HG02884 (cell line): ENCODE measurements at regions not wholly inside any gene's neighbourhood (a gene's known extent, or its start where the extent isn't known, plus 50 kb on each side); places are given as distances from the start of the nearest gene placed in this dataset.

ENCODE experiments used
- ATAC-seq: cut with Tn5 transposase; IDR thresholded peaks from one replicate; pipeline ENCODE4 v1.9.1; 2021; ENCODE audit warnings: mild to moderate bottlenecking, moderate library complexity; ENCODE audit not compliant: unreplicated experiment

DNA sequence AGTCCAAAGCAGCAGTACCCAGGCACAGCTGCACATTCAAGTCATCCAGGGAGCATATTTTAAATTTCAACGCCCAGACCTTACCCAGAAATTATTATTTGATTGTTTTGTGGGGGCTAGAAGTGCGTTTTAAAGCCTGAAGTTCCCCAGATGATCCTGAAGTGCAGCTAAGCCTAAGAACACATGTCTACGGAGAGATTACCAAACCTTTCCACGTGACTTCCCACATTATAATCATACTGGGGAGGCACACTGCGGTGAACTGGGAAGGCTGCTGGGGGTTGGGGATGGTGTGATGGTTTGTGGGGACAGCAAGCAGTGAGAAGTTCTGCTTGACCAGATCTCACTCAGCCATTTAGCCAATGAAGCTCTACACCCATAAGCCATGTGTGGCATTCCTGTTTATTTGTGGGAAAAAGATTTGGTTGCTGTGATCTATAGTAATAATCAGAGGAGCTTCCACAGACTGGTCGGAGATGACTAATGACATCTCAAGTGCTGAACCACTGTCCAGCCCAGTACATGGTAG, 93.4 kb upstream of the CDH6 start:
- no peak for ATAC-seq

DNA sequence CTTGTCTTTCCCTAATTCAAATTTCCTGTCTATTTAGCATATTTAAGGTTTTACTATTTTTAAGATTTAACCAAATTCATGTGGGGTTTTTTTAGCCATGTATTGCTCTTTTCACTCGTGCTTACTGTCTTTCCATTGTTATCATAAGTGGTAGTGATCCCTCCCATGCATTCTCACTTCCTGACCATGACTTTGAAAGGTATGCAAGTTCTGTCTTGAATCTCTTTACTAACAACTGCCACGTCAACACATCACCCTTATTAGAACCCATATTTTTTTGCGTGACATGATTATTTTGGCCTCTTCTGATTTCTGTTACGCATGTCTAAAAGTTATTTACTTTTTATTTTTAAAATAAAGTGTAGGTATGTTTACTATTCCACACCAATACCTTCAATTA, 94.7 kb upstream of the CDH6 start:
- no peak for ATAC-seq

GRCh38 chr5:31097851-31098250, 95.6 kb upstream of the CDH6 start:
- ATAC-seq = no peak

GRCh38 chr5:31096238-31096865, 97.1 kb upstream of the CDH6 start:
- no peak for ATAC-seq

- ATAC-seq = no peak
Observed at GRCh38 chr5:31095796-31096195, 97.7 kb upstream of the CDH6 start.

- ATAC-seq = no peak
Observed at GRCh38 chr5:31091501-31091900, 102.0 kb upstream of the CDH6 start.

DNA sequence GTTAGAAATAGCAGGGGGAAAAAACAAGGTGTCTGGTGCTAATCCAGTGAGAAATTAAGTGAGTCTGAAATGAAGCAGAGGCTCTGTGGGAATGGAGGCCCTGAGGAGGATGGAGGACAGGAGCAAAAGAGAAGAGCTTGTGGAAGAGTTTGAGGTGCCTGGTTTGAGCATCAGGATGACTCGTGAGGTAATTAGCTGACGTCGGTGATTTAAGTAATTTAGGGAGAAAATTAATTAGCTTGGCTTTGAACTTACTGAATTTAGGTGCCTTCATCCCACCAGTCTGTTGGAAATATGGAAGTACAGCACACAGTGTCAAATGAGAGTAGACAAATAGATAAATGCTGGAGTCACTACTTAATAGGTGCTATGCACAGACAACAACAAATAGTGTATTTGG, 103.0 kb upstream of the CDH6 start:
- no peak for ATAC-seq

GRCh38 chr5:31086839-31087415, 106.6 kb upstream of the CDH6 start:
- no peak for ATAC-seq

DNA sequence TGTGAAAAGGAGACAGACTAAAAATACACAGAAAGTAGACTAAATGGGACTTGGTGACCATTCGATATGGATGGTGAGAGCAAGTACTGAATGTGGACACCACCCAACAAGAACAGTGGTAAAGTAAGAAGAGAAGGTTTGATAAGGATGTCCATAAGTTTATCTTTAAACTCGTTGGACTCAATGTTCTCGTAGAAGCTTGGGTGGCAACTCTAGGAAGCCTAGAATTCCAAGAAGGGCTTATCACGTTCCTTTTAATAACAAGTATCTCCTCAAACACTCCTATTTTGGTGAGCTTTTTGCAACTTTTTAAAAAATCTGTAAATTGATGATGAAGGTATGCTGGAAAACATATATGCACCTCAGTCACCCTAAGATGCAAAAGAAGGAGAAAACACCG, 108.6 kb upstream of the CDH6 start:
- ATAC-seq = no peak

DNA sequence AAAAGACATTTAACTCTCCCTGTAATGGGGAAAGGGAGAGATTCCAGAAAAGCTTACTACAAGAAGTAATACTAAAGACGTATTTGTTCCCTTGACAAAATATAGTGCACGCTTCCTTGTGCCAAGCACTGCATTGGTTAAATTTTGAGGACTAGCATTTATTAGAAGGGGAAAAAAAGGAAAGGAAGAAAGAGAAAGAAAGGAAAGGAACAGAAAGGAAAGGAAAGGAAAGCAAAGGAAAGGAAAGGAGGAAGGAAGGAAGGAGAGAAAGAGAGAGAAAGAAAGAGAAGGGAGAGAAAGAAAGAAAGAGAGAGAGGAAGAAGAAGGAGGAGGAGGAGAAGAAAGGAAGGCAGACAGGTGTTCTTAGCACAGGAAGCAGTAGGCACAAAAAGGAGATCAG, 110.1 kb upstream of the CDH6 start:
- no peak for ATAC-seq

GRCh38 chr5:31079668-31080067, 113.8 kb upstream of the CDH6 start:
- ATAC-seq = no peak

GRCh38 chr5:31078956-31079355, 114.5 kb upstream of the CDH6 start:
- no peak for ATAC-seq

- ATAC-seq = no peak
Observed at GRCh38 chr5:31075981-31076380, 117.5 kb upstream of the CDH6 start.

DNA sequence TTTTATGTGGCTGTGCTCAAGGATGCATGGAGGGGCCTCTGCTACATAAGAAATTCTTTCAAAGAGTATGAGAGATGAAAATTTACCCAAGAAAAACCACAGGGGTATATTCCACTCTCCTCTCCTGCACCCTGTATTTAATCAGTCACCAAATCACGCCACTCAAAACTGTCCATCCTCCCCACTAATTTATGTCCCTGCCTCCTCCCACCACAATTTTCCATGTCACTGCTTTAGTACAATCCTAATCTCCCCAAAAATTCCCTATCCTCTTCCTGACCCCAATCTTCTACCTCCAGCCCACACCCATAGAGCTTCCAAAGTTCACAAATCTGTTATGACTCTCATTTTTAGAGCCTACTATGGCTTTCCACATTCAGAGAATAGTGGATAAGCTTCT, 125.2 kb upstream of the CDH6 start:
- no peak for ATAC-seq

GRCh38 chr5:31066655-31067328, 126.7 kb upstream of the CDH6 start:
- ATAC-seq = no peak

- ATAC-seq = no peak
Observed at GRCh38 chr5:31064215-31064614, 129.3 kb upstream of the CDH6 start.

GRCh38 chr5:31062902-31063580, 130.4 kb upstream of the CDH6 start:
- no peak for ATAC-seq

- no peak for ATAC-seq
Observed at GRCh38 chr5:31059889-31060288, 133.6 kb upstream of the CDH6 start.

- no peak for ATAC-seq
Observed at GRCh38 chr5:31054453-31054852, 139.0 kb upstream of the CDH6 start.

GRCh38 chr5:31052937-31053658, 140.4 kb upstream of the CDH6 start:
- ATAC-seq = no peak

GRCh38 chr5:31051316-31051715, 142.2 kb upstream of the CDH6 start:
- no peak for ATAC-seq
